Transverse colon (tissue), 4 donors: ENCODE measurements at regions not wholly inside any gene's neighbourhood (a gene's known extent, or its start where the extent isn't known, plus 50 kb on each side); places are given as distances from the start of the nearest gene placed in this dataset.

Experiments used
- DNase-seq: peaks from one replicate; pipeline ENCODE4 v3.0.0-alpha.2; 2019
- H3K27ac ChIP-seq, 4 donors: fragments of 200-600 bp; sonication (generic); 2 replicates each; pipeline ENCODE4 v1.5.1; 2016 to 2018; ENCODE audit warnings: inconsistent platforms in 4 of 4
- H3K27me3 ChIP-seq: fragments of 200-600 bp; sonication (generic); 2 replicates; pipeline ENCODE4 v1.5.1; 2017; ENCODE audit warnings: inconsistent platforms
- H3K36me3 ChIP-seq, 4 donors: fragments of 200-600 bp; sonication (generic); 2 replicates each; pipeline ENCODE4 v1.5.1; 2017 to 2019; ENCODE audit warnings: inconsistent platforms in 4 of 4
- H3K4me1 ChIP-seq, 4 donors: fragments of 200-600 bp; sonication (generic); 2 replicates each; pipeline ENCODE4 v1.5.1; 2017 to 2020; ENCODE audit warnings: inconsistent platforms in 4 of 4
- H3K4me3 ChIP-seq, 4 donors: fragments of 200-600 bp; sonication (generic); 1 replicate in 1 of 4; 2 replicates in 3 of 4; pipeline versions ENCODE4 v1.5.1 to v1.6.1; 2017 to 2019; ENCODE audit warnings: inconsistent platforms in 4 of 4
- H3K9me3 ChIP-seq, 2 donors: fragments of 200-600 bp; sonication (generic); 2 replicates each; pipeline ENCODE4 v1.5.1; 2017 to 2019; ENCODE audit warnings: inconsistent platforms in 2 of 2
- CTCF ChIP-seq, 5 experiments: fragments of 200-600 bp in 3 of 5; fragments of 450-650 bp in 2 of 5; sonication (generic) in 3 of 5; IDR thresholded peaks; 1 replicate in 2 of 5; 2 replicates in 3 of 5; pipeline ENCODE4 v1.5.1; 2016 to 2017; ENCODE audit warnings: antibody characterized with exemption in 5 of 5, inconsistent platforms in 3 of 5, mild to moderate bottlenecking in 2 of 5, moderate library complexity in 1 of 5
- EP300 ChIP-seq: sonication (generic); formaldehyde crosslinking; IDR thresholded peaks from one replicate; pipeline ENCODE4 v1.6.1; 2017; ENCODE audit warnings: antibody characterized with exemption, low read depth
- POLR2A ChIP-seq: fragments of 450-650 bp; IDR thresholded peaks from one replicate; pipeline ENCODE4 v1.6.1; 2016; ENCODE audit warnings: antibody characterized with exemption, mild to moderate bottlenecking, moderate library complexity
- POLR2AphosphoS5 ChIP-seq, 3 donors: sonication (generic); formaldehyde crosslinking; IDR thresholded peaks; one replicate each; pipeline ENCODE4 v1.6.1; 2016; ENCODE audit warnings: antibody characterized with exemption in 3 of 3
- WGBS, 2 donors: methylation state at CpG; one replicate each; pipeline ENCODE4 v1.1.5; 2018; ENCODE audit warnings: low coverage in 1 of 2; 5-methylcytosine and 5-hydroxymethylcytosine counted together
- in situ Hi-C, 4 donors: fragments of 200-750 bp; cut with MboI; loops; one replicate each; pipeline versions ENCODE4 v1.15.0 to v1.15.1; 2017; ENCODE audit warnings: low sequenced_read_pairs in 3 of 4, low pct_ligation_motif_present in 1 of 4, low pct_unique_long_range_greater_than_20kb in 1 of 4
- intact Hi-C: fragments of 100-400 bp; cut with DNase I; formaldehyde crosslinking; loops from one replicate; pipeline ENCODE4 v1.15.1; 2023; ENCODE audit warnings: low total_unique reads

GRCh38 chr14:95396221-95396620 is 76.5 kb upstream of the CLMN start:
- TF ChIP-seq CTCF (IDR thresholded peaks at IDR 0.05) (no peak), POLR2A (no peak), POLR2AphosphoS5 (IDR thresholded peaks at IDR 0.05) (no peak), EP300 (no peak)
- Histone ChIP-seq H3K4me3 (no peak overlapping the region), H3K36me3 (no peaks in the 10 kb centered on the region), H3K27ac (no peak overlapping the region), H3K9me3 (no peaks in the 10 kb centered on the region), H3K27me3 (no peaks in the 10 kb centered on the region), H3K4me1 (no peaks in the 10 kb centered on the region)
- intact Hi-C loops (no loop called here), in situ Hi-C loops (no loop called here)
- WGBS, 2 donors, result 61% methylated on average over 4 of the region's 4 CpGs; no CpG with 5 or more reads in 1 of the 2 donors
- DNase-seq, result no peak

GRCh38 chr14:95395098-95395737 is 75.5 kb upstream of the CLMN start:
- 60 to 84% methylated on average over 3 to 6 of the region's 6 CpGs for WGBS, 2 donors
- Histone ChIP-seq H3K4me1 (no peaks in the 10 kb centered on the region), H3K36me3 (no peaks in the 10 kb centered on the region), H3K27me3 (no peaks in the 10 kb centered on the region), H3K4me3 (no peak overlapping the region), H3K9me3 (no peaks in the 10 kb centered on the region), H3K27ac (no peak overlapping the region)
- intact Hi-C loops, result no loop called here
- no peak for DNase-seq
- in situ Hi-C loops, result no loop called here
- TF ChIP-seq POLR2A, result no peak
- no peak for TF ChIP-seq CTCF (IDR thresholded peaks at IDR 0.05)
- TF ChIP-seq POLR2AphosphoS5 (IDR thresholded peaks at IDR 0.05), result no peak
- TF ChIP-seq EP300, result no peak

- in situ Hi-C loops, result no loop called here
- TF ChIP-seq POLR2A (no peak), POLR2AphosphoS5 (IDR thresholded peaks at IDR 0.05) (no peak)
- Histone ChIP-seq H3K4me3 (no peak overlapping the region), H3K27ac (no peak overlapping the region), H3K9me3 (no peaks in the 10 kb centered on the region), H3K4me1 (no peaks in the 10 kb centered on the region), H3K36me3 (no peaks in the 10 kb centered on the region), H3K27me3 (no peaks in the 10 kb centered on the region)
- whole genome bisulfite sequencing, 2 donors, result 66 to 71% methylated on average over 3 of the region's 3 CpGs
- no peak for DNase-seq
- intact Hi-C loops, result no loop called here
Measured at GRCh38 chr14:95394297-95395097, 74.8 kb upstream of the CLMN start.

GRCh38 chr14:95392841-95393240 is 73.1 kb upstream of the CLMN start:
- no peak for DNase-seq
- no peak overlapping the region for H3K4me3 ChIP-seq
- no peaks in the 10 kb centered on the region for H3K4me1 ChIP-seq
- H3K27me3 ChIP-seq, result no peaks in the 10 kb centered on the region
- intact Hi-C loops, result no loop called here
- WGBS, 2 donors, result 68 to 75% methylated on average over 4 to 5 of the region's 5 CpGs
- no peak overlapping the region for H3K27ac ChIP-seq
- in situ Hi-C loops, result no loop called here
- no peaks in the 10 kb centered on the region for H3K9me3 ChIP-seq
- H3K36me3 ChIP-seq, result no peaks in the 10 kb centered on the region
- TF ChIP-seq POLR2AphosphoS5 (IDR thresholded peaks at IDR 0.05), result no peak
- TF ChIP-seq POLR2A, result no peak
- no peak for TF ChIP-seq EP300
- no peak for TF ChIP-seq CTCF (IDR thresholded peaks at IDR 0.05)
